Colonic mucosa (tissue), 4 donors: ENCODE measurements at regions not wholly inside any gene's neighbourhood (a gene's known extent, or its start where the extent isn't known, plus 50 kb on each side); places are given as distances from the start of the nearest gene placed in this dataset.

ENCODE experiments used
- DNase-seq: peaks from one replicate; pipeline ENCODE4 v3.0.0-alpha.2; 2020
- H3K27ac ChIP-seq: fragments of 200-600 bp; one replicate; pipeline ENCODE4 v1.8.0; 2021
- H3K27me3 ChIP-seq: fragments of 200-600 bp; one replicate; pipeline ENCODE4 v1.8.0; 2021
- H3K36me3 ChIP-seq: fragments of 200-600 bp; one replicate; pipeline ENCODE4 v1.8.0; 2021
- H3K4me1 ChIP-seq: fragments of 200-600 bp; one replicate; pipeline ENCODE4 v1.8.0; 2021; ENCODE audit warnings: mild to moderate bottlenecking
- H3K4me3 ChIP-seq: fragments of 200-600 bp; one replicate; pipeline ENCODE4 v1.8.0; 2021
- H3K9ac ChIP-seq, 2 donors: one replicate each; pipeline ENCODE4 v1.7.0; 2013; ENCODE audit warnings: control low read depth in 2 of 2, low read depth in 2 of 2, low read length in 2 of 2
- H3K9me3 ChIP-seq: fragments of 200-600 bp; one replicate; pipeline ENCODE4 v1.8.0; 2021
- intact Hi-C: fragments of 100-400 bp; cut with DNase I; formaldehyde crosslinking; loops from one replicate; pipeline ENCODE4 v1.14.1; 2022
- TF ChIP-seq, protein P1 (sequence below): fragments of 200-600 bp; IDR thresholded peaks from one replicate; pipeline ENCODE4 v1.8.0; 2022; ENCODE audit warnings: antibody characterized with exemption, mild to moderate bottlenecking
- donor health status: healthy.
- donor health status: DM: no; HTN: no; CAD: no.
- donor health status: DM: no; HTN: no; CAD: no.

DNA sequence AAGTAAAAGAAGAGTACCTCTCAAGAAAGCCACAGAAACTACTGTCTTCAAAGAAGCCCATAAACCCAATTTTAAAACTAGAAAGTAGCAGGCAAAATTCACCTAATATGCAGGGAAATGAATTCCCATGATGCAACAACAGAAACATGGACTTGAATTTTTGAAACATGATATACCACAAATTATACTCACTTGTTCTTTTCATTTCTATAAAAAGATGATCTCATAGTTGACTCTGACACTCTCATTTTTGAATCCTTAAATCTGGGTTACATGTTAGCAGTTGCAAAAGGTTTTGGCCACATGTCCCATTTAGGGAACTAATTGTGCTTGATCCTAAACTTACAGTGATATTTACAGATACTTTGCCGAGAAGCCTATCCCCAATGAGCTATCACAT is 1130.8 kb downstream of the FAT4 start:
- Histone ChIP-seq H3K9me3 (no peaks in the 10 kb centered on the region), H3K27ac (no peak overlapping the region), H3K4me1 (no peaks in the 10 kb centered on the region), H3K4me3 (no peak overlapping the region), H3K36me3 (no peaks in the 10 kb centered on the region), H3K27me3 (no peaks in the 10 kb centered on the region), H3K9ac (no peak overlapping the region)
- no peak for DNase-seq
- TF ChIP-seq, protein P1, sequence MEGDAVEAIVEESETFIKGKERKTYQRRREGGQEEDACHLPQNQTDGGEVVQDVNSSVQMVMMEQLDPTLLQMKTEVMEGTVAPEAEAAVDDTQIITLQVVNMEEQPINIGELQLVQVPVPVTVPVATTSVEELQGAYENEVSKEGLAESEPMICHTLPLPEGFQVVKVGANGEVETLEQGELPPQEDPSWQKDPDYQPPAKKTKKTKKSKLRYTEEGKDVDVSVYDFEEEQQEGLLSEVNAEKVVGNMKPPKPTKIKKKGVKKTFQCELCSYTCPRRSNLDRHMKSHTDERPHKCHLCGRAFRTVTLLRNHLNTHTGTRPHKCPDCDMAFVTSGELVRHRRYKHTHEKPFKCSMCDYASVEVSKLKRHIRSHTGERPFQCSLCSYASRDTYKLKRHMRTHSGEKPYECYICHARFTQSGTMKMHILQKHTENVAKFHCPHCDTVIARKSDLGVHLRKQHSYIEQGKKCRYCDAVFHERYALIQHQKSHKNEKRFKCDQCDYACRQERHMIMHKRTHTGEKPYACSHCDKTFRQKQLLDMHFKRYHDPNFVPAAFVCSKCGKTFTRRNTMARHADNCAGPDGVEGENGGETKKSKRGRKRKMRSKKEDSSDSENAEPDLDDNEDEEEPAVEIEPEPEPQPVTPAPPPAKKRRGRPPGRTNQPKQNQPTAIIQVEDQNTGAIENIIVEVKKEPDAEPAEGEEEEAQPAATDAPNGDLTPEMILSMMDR: no peak
- intact Hi-C loops: no loop called here

DNA sequence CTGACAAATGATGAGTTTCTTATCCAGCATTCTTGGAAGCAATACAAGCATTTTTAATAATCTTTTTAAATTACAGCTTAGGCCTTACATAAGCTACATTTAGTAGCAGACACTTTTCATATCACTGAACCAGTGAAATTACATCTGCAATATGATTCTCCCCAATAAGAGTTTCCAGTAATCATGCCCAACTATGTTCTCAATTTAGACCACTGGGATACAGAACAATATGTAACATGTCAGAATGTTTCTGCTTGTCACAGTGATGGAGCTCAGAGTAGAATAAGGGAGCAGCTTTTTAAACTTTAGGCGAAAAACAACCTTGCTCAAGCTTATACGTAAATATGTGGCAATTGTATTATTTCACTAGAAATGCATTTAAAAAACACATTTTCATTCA is 1132.2 kb downstream of the FAT4 start:
- intact Hi-C loops: no loop called here

DNA sequence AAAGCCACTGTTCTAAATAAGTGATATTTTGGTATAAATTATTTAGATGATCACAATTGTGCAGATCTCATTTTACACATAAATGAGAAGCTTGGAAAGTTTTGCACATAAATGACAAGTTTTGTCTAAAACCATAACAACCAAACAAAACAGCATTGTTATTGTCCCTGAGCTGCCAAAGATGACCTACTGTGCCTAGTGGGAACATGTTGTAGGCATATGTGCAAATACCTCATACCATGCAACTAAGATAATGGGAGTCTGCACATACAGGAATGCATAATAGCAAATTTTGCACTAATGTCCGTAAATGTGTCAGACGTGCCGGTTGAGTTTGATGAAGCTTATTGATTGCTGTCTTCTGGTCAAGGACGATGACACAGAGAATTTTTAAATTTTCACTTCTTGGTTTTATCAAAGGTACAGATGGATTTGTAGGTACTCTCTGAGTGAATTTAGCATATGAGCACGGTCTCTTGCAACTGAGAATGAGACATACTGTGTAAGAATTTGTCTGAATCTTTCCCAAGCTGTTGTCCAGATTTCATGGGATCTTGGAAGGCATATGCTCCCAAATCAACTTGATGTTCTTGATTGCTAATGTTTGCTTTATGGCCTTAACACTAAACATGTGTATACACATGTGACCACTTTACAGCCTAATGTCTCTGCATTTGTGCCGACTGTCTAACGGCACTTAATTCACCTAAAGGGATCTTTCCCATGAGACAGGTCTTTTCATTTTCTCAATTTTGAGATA is 1133.5 kb downstream of the FAT4 start:
- Histone ChIP-seq H3K9ac (no peak overlapping the region), H3K4me3 (no peak overlapping the region), H3K36me3 (no peaks in the 10 kb centered on the region), H3K9me3 (no peaks in the 10 kb centered on the region), H3K27me3 (no peaks in the 10 kb centered on the region), H3K4me1 (no peaks in the 10 kb centered on the region), H3K27ac (no peak overlapping the region)
- intact Hi-C loops: no loop called here
- no peak for DNase-seq
- TF ChIP-seq, protein P1: no peak

More for the DNA sequence above, 1132.2 kb downstream of the FAT4 start:
- H3K9me3 ChIP-seq: no peaks in the 10 kb centered on the region
- no peak for DNase-seq
- H3K4me1 ChIP-seq: no peaks in the 10 kb centered on the region
- no peak overlapping the region for H3K27ac ChIP-seq
- H3K36me3 ChIP-seq: no peaks in the 10 kb centered on the region
- TF ChIP-seq, protein P1: no peak
- no peak overlapping the region for H3K9ac ChIP-seq
- no peaks in the 10 kb centered on the region for H3K27me3 ChIP-seq
- no peak overlapping the region for H3K4me3 ChIP-seq

DNA sequence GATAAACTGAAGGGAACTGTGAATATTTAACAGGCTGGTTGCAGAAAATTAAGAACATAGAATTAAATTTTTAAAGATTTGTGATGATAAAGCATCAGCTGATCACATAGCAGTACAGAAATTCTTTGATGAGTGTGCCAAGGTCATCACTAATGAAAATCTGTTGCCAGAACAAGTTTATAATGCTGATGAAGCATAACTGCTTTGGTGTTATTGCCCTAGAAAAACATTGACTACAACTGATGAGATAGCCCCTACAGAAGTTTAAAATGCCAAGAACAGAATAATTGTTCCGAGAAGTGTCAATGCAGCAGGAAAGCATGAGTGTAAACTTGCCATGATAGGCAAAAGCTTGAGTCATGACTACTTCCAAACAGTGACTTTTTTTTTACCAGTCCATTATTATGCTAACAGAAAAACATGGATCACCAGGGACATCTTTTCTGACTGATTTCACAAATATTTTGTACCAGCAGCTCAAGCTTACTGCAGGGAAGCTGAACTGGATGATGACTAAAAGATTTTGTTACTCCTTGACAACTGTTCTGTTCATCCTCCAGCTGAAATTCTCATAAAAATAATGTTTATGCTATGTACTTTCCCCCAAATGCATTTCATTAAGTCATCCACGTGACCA is 1136.6 kb downstream of the FAT4 start:
- H3K9me3 ChIP-seq: no peaks in the 10 kb centered on the region
- DNase-seq: no peak
- H3K27ac ChIP-seq: no peak overlapping the region
- intact Hi-C loops: no loop called here
- H3K4me1 ChIP-seq: no peaks in the 10 kb centered on the region
- no peak overlapping the region for H3K4me3 ChIP-seq
- TF ChIP-seq, protein P1: no peak
- H3K27me3 ChIP-seq: no peaks in the 10 kb centered on the region
- H3K9ac ChIP-seq: no peak overlapping the region
- no peaks in the 10 kb centered on the region for H3K36me3 ChIP-seq

DNA sequence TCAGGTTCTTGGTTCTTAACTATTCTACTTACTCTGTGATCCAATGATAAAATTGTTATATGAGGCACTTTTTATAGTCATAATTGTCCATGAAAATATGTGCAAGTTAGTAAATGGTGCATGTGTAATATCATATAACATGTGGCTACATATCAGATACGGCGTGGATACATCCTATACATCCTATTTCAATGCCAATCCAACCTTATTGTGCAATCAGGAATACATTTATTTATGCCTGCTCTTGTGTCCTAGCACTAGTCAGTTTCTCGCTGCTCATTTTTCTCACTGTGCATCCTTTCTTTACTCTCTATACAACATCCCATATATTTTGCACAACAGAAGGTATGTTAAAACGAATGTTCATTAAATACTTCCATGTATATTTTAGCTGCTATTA is 1141.1 kb downstream of the FAT4 start:
- TF ChIP-seq, protein P1: no peak
- intact Hi-C loops: no loop called here
- Histone ChIP-seq H3K4me1 (no peaks in the 10 kb centered on the region), H3K27ac (no peak overlapping the region), H3K4me3 (no peak overlapping the region), H3K36me3 (no peaks in the 10 kb centered on the region), H3K27me3 (no peaks in the 10 kb centered on the region), H3K9ac (no peak overlapping the region), H3K9me3 (no peaks in the 10 kb centered on the region)
- DNase-seq: no peak
